DOHH2 (cell line): ENCODE measurements at regions not wholly inside any gene's neighbourhood (a gene's known extent, or its start where the extent isn't known, plus 50 kb on each side); places are given as distances from the start of the nearest gene placed in this dataset.

ENCODE experiments used
- H3F3A ChIP-seq: fragments of 200-600 bp; sonication (generic), shearing (Covaris generic); 2 replicates; pipeline ENCODE4 v1.6.0; 2016; ENCODE audit warnings: antibody characterized with exemption, mild to moderate bottlenecking; ENCODE audit not compliant: control insufficient read depth, insufficient read depth
- H3K27ac ChIP-seq: fragments of 200-600 bp; sonication (generic); 2 replicates; pipeline ENCODE4 v1.5.1; 2014; ENCODE audit warnings: low read depth, mild to moderate bottlenecking, low read length, moderate library complexity
- H3K27me3 ChIP-seq: fragments of 200-600 bp; sonication (generic); 2 replicates; pipeline ENCODE4 v1.6.1; 2014; ENCODE audit warnings: mild to moderate bottlenecking, low read length, mixed read lengths; ENCODE audit not compliant: control insufficient read depth
- H3K36me3 ChIP-seq: fragments of 200-600 bp; sonication (generic); 2 replicates; pipeline ENCODE4 v1.6.1; 2014; ENCODE audit warnings: mild to moderate bottlenecking, low read length, moderate library complexity, mixed read lengths; ENCODE audit not compliant: control insufficient read depth
- H3K4me1 ChIP-seq: fragments of 200-600 bp; sonication (generic); 2 replicates; pipeline ENCODE4 v1.6.1; 2014; ENCODE audit warnings: mild to moderate bottlenecking, low read length, mixed read lengths; ENCODE audit not compliant: control insufficient read depth
- H3K4me2 ChIP-seq: fragments of 200-600 bp; sonication (generic); 2 replicates; pipeline ENCODE4 v1.6.0; 2014; ENCODE audit warnings: mild to moderate bottlenecking, low read length, moderate library complexity
- H3K4me3 ChIP-seq: fragments of 200-600 bp; sonication (generic); 2 replicates; pipeline ENCODE4 v1.5.1; 2014; ENCODE audit warnings: mild to moderate bottlenecking, low read length, mixed read lengths
- H3K79me2 ChIP-seq: fragments of 200-600 bp; sonication (generic); 2 replicates; pipeline ENCODE4 v1.6.1; 2014; ENCODE audit warnings: mild to moderate bottlenecking, low read length, mixed read lengths; ENCODE audit not compliant: control insufficient read depth
- H3K9me2 ChIP-seq: fragments of 200-600 bp; sonication (generic); replicated peaks from 2 replicates; pipeline ENCODE4 v1.6.1; 2014; ENCODE audit warnings: mild to moderate bottlenecking, low read length, mixed read lengths; ENCODE audit not compliant: control insufficient read depth
- H3K9me3 ChIP-seq: fragments of 200-600 bp; sonication (generic); 2 replicates; pipeline ENCODE4 v1.6.1; 2014; ENCODE audit warnings: antibody characterized with exemption, low read length, mixed read lengths; ENCODE audit not compliant: control insufficient read depth, insufficient read depth
- H4K20me1 ChIP-seq: fragments of 200-600 bp; sonication (generic); 2 replicates; pipeline ENCODE4 v1.6.0; 2014; ENCODE audit warnings: low read depth, mild to moderate bottlenecking, antibody characterized with exemption, low read length, moderate library complexity; ENCODE audit not compliant: control insufficient read depth, insufficient read depth
- CTCF ChIP-seq: fragments of 200-600 bp; sonication (generic); IDR thresholded peaks from one replicate; pipeline ENCODE4 v1.5.1; 2014; ENCODE audit warnings: antibody characterized with exemption, mild to moderate bottlenecking, low read depth, low read length; ENCODE audit not compliant: poor library complexity, severe bottlenecking
- EZH2phosphoT487 ChIP-seq: fragments of 200-600 bp; sonication (generic); IDR thresholded peaks from 2 replicates; pipeline ENCODE4 v1.6.1; 2017; ENCODE audit warnings: borderline replicate concordance, mild to moderate bottlenecking, antibody characterized with exemption, low read length, moderate library complexity, mixed read lengths

- H3K4me3 ChIP-seq: no peak overlapping the region
- no peaks in the 10 kb centered on the region for H3K9me3 ChIP-seq
- H3K27ac ChIP-seq: no peak overlapping the region
- H3K4me1 ChIP-seq: no peaks in the 10 kb centered on the region
- H3K36me3 ChIP-seq: no peaks in the 10 kb centered on the region
- no peaks in the 10 kb centered on the region for H3K79me2 ChIP-seq
- no peaks in the 10 kb centered on the region for H4K20me1 ChIP-seq
- H3K9me2 ChIP-seq: no peaks in the 10 kb centered on the region
- H3K4me2 ChIP-seq: no peak overlapping the region
- no peak for TF ChIP-seq CTCF
- no peak for TF ChIP-seq EZH2phosphoT487
- H3F3A ChIP-seq: no peaks in the 10 kb centered on the region
- H3K27me3 ChIP-seq: no peaks in the 10 kb centered on the region
Measured at GRCh38 chr1:181334724-181335123, 148.6 kb upstream of the CACNA1E start.

- Histone ChIP-seq H3K27ac (no peak overlapping the region), H3K27me3 (no peaks in the 10 kb centered on the region), H3F3A (no peaks in the 10 kb centered on the region), H4K20me1 (no peaks in the 10 kb centered on the region), H3K4me3 (no peak overlapping the region), H3K9me3 (no peaks in the 10 kb centered on the region), H3K4me2 (no peak overlapping the region), H3K4me1 (no peaks in the 10 kb centered on the region), H3K36me3 (no peaks in the 10 kb centered on the region), H3K79me2 (no peaks in the 10 kb centered on the region), H3K9me2 (no peaks in the 10 kb centered on the region)
- TF ChIP-seq EZH2phosphoT487 (no peak), CTCF (no peak)
Measured at GRCh38 chr1:181335631-181336030, 147.7 kb upstream of the CACNA1E start.

- TF ChIP-seq EZH2phosphoT487 (no peak), CTCF (no peak)
- no peaks in the 10 kb centered on the region for H3K79me2 ChIP-seq
- H3K36me3 ChIP-seq: no peaks in the 10 kb centered on the region
- H4K20me1 ChIP-seq: no peaks in the 10 kb centered on the region
- H3K4me2 ChIP-seq: no peak overlapping the region
- no peaks in the 10 kb centered on the region for H3K27me3 ChIP-seq
- no peak overlapping the region for H3K4me3 ChIP-seq
- no peaks in the 10 kb centered on the region; the same call in 1 of the 2 replicates for H3K9me2 ChIP-seq
- no peaks in the 10 kb centered on the region for H3K9me3 ChIP-seq
- no peaks in the 10 kb centered on the region for H3F3A ChIP-seq
- no peak overlapping the region for H3K27ac ChIP-seq
- H3K4me1 ChIP-seq: no peaks in the 10 kb centered on the region
Measured at GRCh38 chr1:181341026-181341632, 142.2 kb upstream of the CACNA1E start.
